Skeletal muscle tissue (tissue), 3 donors: ENCODE measurements at regions not wholly inside any gene's neighbourhood (a gene's known extent, or its start where the extent isn't known, plus 50 kb on each side); places are given as distances from the start of the nearest gene placed in this dataset.

Experiments
- H3K27ac ChIP-seq: one replicate; pipeline ENCODE4 v1.7.0; 2013; ENCODE audit warnings: mild to moderate bottlenecking, low read depth, low read length, inconsistent platforms
- H3K27me3 ChIP-seq, 3 donors: one replicate each; pipeline ENCODE4 v1.7.0; 2013; ENCODE audit warnings: low read length in 3 of 3; ENCODE audit not compliant: control insufficient read depth in 3 of 3, insufficient read depth in 3 of 3
- H3K36me3 ChIP-seq, 3 donors: one replicate each; pipeline ENCODE4 v1.7.0; 2013; ENCODE audit warnings: low read length in 3 of 3; ENCODE audit not compliant: control insufficient read depth in 3 of 3, insufficient read depth in 3 of 3
- H3K4me1 ChIP-seq, 3 donors: one replicate each; pipeline ENCODE4 v1.7.0; 2013; ENCODE audit warnings: low read length in 3 of 3, mild to moderate bottlenecking in 3 of 3; ENCODE audit not compliant: control insufficient read depth in 3 of 3, insufficient read depth in 3 of 3
- H3K4me3 ChIP-seq, 3 donors: one replicate each; pipeline ENCODE4 v1.7.0; 2013; ENCODE audit warnings: low read length in 3 of 3
- H3K9ac ChIP-seq, 3 donors: one replicate each; pipeline ENCODE4 v1.7.0; 2013; ENCODE audit warnings: low read length in 3 of 3, mild to moderate bottlenecking in 3 of 3, moderate library complexity in 2 of 3, low read depth in 1 of 3
- H3K9me3 ChIP-seq, 3 donors: one replicate each; pipeline ENCODE4 v1.7.0; 2013; ENCODE audit warnings: low read length in 3 of 3; ENCODE audit not compliant: control insufficient read depth in 3 of 3
- donor health status: Osteomylitis.

GRCh38 chr4:81951891-81952455, 421.8 kb downstream of the HNRNPD start:
- H3K9ac ChIP-seq, result no peak overlapping the region
- H3K9me3 ChIP-seq, result no peaks in the 10 kb centered on the region
- no peak overlapping the region for H3K4me3 ChIP-seq
- H3K27me3 ChIP-seq, result peaks cover 0 to under 1% (median 0%) of the 10 kb centered on the region in 3 donors
- no peak overlapping the region for H3K27ac ChIP-seq
- H3K4me1 ChIP-seq, result no peaks in the 10 kb centered on the region
- no peaks in the 10 kb centered on the region for H3K36me3 ChIP-seq

DNA sequence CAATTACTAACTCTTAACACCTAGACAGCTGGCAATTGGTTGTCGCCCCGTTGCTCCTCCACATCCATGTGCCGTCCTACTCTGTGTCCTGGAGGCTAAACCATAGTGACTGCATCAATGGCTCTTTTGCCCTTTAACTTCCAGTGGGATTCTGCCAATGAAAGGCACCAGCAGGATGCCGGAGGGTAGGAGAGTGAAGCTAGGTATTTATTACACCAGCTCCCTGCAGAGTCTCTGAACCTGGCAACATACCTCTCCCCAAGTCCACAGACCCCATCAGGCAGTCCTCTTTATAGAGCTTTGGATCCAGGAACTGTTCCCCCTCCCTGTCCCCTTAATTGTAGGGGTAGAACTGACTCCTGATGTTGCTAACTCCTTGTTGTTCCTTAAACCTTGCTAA, 426.8 kb downstream of the HNRNPD start:
- H3K4me1 ChIP-seq, result no peaks in the 10 kb centered on the region
- no peaks in the 10 kb centered on the region for H3K9me3 ChIP-seq
- no peaks in the 10 kb centered on the region for H3K36me3 ChIP-seq
- H3K27me3 ChIP-seq, result peaks cover 0 to 3% (median 0%) of the 10 kb centered on the region in 3 donors
- H3K9ac ChIP-seq, result no peak overlapping the region
- no peak overlapping the region for H3K4me3 ChIP-seq
- H3K27ac ChIP-seq, result no peak overlapping the region

DNA sequence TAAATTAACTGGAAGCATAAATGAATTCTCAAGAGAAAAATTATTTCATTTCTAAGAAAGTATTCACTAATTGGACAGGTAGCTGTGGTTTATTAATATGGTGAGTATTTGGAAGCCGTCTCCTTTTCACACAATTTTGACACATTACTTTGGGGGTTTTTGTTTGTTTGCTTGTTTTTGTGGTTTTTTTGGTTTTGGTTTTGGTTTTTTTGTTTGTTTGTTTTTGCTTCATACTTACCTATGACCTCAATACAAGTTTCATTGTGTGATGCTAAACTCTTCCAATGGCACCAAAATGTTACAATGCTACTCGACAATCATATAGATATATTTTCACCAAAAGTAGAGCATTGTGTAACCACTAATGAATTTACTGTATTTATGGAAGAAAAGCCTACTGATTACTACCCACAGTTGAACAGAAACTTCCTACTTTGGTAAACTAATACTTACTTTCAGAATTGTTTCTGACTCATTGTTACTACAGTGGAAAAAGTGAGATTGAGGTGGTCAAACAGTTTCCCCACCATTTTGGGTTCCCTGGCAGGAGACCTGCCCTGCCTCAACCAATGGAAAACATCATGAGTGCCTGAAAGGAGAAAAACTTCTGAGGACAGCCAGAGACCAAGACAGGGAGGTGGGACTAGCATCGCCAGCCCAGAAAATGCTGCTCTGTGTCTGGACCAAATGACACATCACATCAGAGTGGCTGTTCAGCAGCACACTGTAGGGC, 443.1 kb downstream of the HNRNPD start:
- Histone ChIP-seq H3K27me3 (no peaks in the 10 kb centered on the region), H3K9me3 (no peaks in the 10 kb centered on the region), H3K4me3 (no peak overlapping the region)

GRCh38 chr4:81923140-81923539, 450.7 kb downstream of the HNRNPD start:
- H3K4me1 ChIP-seq, result peaks cover 3 to 11% (median 9%) of the 10 kb centered on the region in 3 donors
- H3K4me3 ChIP-seq, result no peak overlapping the region
- H3K9ac ChIP-seq, result no peak overlapping the region
- H3K27ac ChIP-seq, result no peak overlapping the region
- H3K27me3 ChIP-seq, result no peaks in the 10 kb centered on the region
- no peaks in the 10 kb centered on the region for H3K9me3 ChIP-seq
- H3K36me3 ChIP-seq, result no peaks in the 10 kb centered on the region

More for the DNA sequence above, 443.1 kb downstream of the HNRNPD start:
- Histone ChIP-seq H3K9ac (no peak overlapping the region), H3K36me3 (no peaks in the 10 kb centered on the region), H3K4me1 (no peaks in the 10 kb centered on the region), H3K27ac (no peak overlapping the region)

- Histone ChIP-seq H3K9ac (peak overlapping the region in 1 of 3 donors; percentile 10), H3K9me3 (no peaks in the 10 kb centered on the region), H3K27me3 (no peaks in the 10 kb centered on the region), H3K4me1 (peaks cover 3 to 11% (median 9%) of the 10 kb centered on the region in 3 donors), H3K36me3 (no peaks in the 10 kb centered on the region), H3K27ac (peak overlapping the region; percentile 48), H3K4me3 (peak overlapping the region in 1 of 3 donors; percentile 6)
These were observed 450.6 kb upstream of the RASGEF1B start for GRCh38 chr4:81922313-81922712.

DNA sequence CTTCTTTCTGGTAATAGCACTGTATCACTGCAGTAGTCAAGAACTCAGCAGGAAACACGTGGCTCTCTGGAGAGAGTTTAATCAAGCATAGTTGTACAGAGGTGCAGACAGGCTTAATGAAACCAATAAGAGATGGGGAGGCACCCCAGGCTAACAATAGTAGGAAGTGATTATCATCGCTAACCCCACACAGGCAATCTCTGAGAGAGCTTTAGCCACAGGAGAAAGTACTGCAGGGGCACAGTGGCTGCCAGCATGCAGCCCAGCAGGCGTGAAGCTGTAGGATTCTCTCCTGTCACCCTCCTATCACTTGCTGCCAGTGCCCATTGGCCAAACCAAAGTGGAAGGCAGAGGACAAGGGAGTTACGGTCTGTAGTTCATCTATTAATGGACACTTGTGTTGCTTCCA, 450.0 kb upstream of the RASGEF1B start:
- H3K4me1 ChIP-seq, result peaks cover 3 to 11% (median 9%) of the 10 kb centered on the region in 3 donors
- H3K4me3 ChIP-seq, result peak overlapping the region in 1 of 3 donors; percentile 6
- no peaks in the 10 kb centered on the region for H3K36me3 ChIP-seq
- H3K9me3 ChIP-seq, result no peaks in the 10 kb centered on the region
- H3K9ac ChIP-seq, result peak overlapping the region in 1 of 3 donors; percentile 10
- H3K27me3 ChIP-seq, result no peaks in the 10 kb centered on the region
- H3K27ac ChIP-seq, result peak overlapping the region; percentile 48

GRCh38 chr4:81919810-81920209, 448.1 kb upstream of the RASGEF1B start:
- no peak overlapping the region for H3K9ac ChIP-seq
- H3K36me3 ChIP-seq, result no peaks in the 10 kb centered on the region
- no peak overlapping the region for H3K4me3 ChIP-seq
- peaks cover 3 to 11% (median 9%) of the 10 kb centered on the region in 3 donors for H3K4me1 ChIP-seq
- H3K27me3 ChIP-seq, result no peaks in the 10 kb centered on the region
- H3K9me3 ChIP-seq, result no peaks in the 10 kb centered on the region
- no peak overlapping the region for H3K27ac ChIP-seq

DNA sequence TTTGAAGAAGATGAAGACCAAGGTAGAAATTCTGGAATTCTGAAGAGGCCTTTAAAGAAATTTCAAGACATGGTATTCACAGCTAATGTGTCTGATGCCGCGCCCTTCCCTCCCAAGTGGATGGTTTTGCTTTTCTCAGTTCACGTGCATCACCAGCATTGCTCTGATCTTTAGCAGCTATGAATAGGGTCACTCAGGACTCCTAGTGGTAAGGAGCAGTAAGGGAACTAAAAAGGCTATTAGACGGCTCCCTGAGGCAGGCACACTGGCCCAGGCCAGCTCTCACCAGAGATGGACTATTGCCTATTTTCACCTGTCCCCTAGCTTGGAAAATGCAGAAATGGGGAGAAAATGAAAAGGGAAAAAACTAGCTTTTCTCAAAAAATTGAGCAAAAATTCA, 447.5 kb upstream of the RASGEF1B start:
- Histone ChIP-seq H3K27me3 (no peaks in the 10 kb centered on the region), H3K36me3 (no peaks in the 10 kb centered on the region), H3K9ac (no peak overlapping the region), H3K4me1 (peaks cover 3 to 11% (median 9%) of the 10 kb centered on the region in 3 donors), H3K27ac (no peak overlapping the region), H3K9me3 (no peaks in the 10 kb centered on the region), H3K4me3 (no peak overlapping the region)

GRCh38 chr4:81915430-81915829, 443.7 kb upstream of the RASGEF1B start:
- Histone ChIP-seq H3K9ac (no peak overlapping the region), H3K4me1 (no peaks in the 10 kb centered on the region), H3K9me3 (no peaks in the 10 kb centered on the region), H3K4me3 (no peak overlapping the region), H3K36me3 (no peaks in the 10 kb centered on the region), H3K27ac (no peak overlapping the region), H3K27me3 (no peaks in the 10 kb centered on the region)

DNA sequence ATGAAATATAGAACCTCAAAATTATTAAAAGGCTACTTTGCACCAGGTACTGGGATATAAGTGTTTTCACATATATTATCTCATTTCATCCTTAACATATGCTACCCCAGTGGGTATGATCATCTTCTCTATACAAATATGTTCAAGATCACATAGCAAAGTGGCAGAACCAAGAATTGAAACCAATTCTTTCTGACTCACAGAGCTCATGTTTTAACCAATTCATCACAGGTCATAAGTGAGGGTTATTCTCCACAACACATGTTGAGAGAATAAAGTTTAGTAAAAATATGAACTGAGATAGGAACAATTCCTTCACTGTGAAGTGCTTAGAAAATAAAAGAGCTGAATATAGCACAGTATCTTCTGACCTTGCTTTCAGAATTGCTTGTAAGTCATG, 442.9 kb upstream of the RASGEF1B start:
- H3K27ac ChIP-seq, result no peak overlapping the region
- H3K9me3 ChIP-seq, result no peaks in the 10 kb centered on the region
- no peak overlapping the region for H3K9ac ChIP-seq
- H3K4me1 ChIP-seq, result no peaks in the 10 kb centered on the region
- no peak overlapping the region for H3K4me3 ChIP-seq
- no peaks in the 10 kb centered on the region for H3K27me3 ChIP-seq
- no peaks in the 10 kb centered on the region for H3K36me3 ChIP-seq
